Suprapubic skin (tissue), 4 donors: ENCODE measurements at regions not wholly inside any gene's neighbourhood (a gene's known extent, or its start where the extent isn't known, plus 50 kb on each side); places are given as distances from the start of the nearest gene placed in this dataset.
"Not testable (repeated sequence)": the region's sequence is repeated elsewhere in the genome, so short reads cannot be mapped to it uniquely, and the experiment has no call there.

Source experiments
- DNase-seq, 2 donors: peaks; one replicate each; pipeline ENCODE4 v3.0.0-alpha.2; 2019; ENCODE audit warnings: low spot score in 2 of 2
- H3K27ac ChIP-seq: fragments of 200-600 bp; sonication (generic); one replicate; pipeline ENCODE4 v1.5.1; 2019
- H3K27me3 ChIP-seq: fragments of 200-600 bp; sonication (generic); one replicate; pipeline ENCODE4 v1.5.1; 2019
- H3K36me3 ChIP-seq: fragments of 200-600 bp; sonication (generic); one replicate; pipeline ENCODE4 v1.5.1; 2019
- H3K4me1 ChIP-seq: fragments of 200-600 bp; sonication (generic); one replicate; pipeline ENCODE4 v1.5.1; 2019
- H3K4me3 ChIP-seq: fragments of 200-600 bp; sonication (generic); one replicate; pipeline ENCODE4 v1.5.1; 2019; ENCODE audit warnings: mild to moderate bottlenecking
- H3K9me3 ChIP-seq: fragments of 200-600 bp; sonication (generic); one replicate; pipeline ENCODE4 v1.5.1; 2019
- EP300 ChIP-seq: sonication (generic); formaldehyde crosslinking; IDR thresholded peaks from one replicate; pipeline ENCODE4 v1.6.1; 2017; ENCODE audit warnings: antibody characterized with exemption
- POLR2A ChIP-seq, 2 donors: fragments of 450-650 bp; IDR thresholded peaks; one replicate each; pipeline ENCODE4 v1.6.1; 2017; ENCODE audit warnings: antibody characterized with exemption in 2 of 2, mild to moderate bottlenecking in 2 of 2, moderate library complexity in 2 of 2
- POLR2AphosphoS5 ChIP-seq, 3 donors: sonication (generic); formaldehyde crosslinking; IDR thresholded peaks; one replicate each; pipeline ENCODE4 v1.6.1; 2017; ENCODE audit warnings: antibody characterized with exemption in 3 of 3
- WGBS: methylation state at CpG from one replicate; pipeline ENCODE4 v1.1.5; 2018; 5-methylcytosine and 5-hydroxymethylcytosine counted together
- TF ChIP-seq, protein P1 (sequence below), 2 donors: fragments of 200-600 bp in 1 of 2; fragments of 450-650 bp in 1 of 2; sonication (generic) in 1 of 2; IDR thresholded peaks; one replicate each; pipeline ENCODE4 v1.5.1; 2016 to 2019; ENCODE audit warnings: antibody characterized with exemption in 2 of 2, mild to moderate bottlenecking in 1 of 2, moderate library complexity in 1 of 2

DNA sequence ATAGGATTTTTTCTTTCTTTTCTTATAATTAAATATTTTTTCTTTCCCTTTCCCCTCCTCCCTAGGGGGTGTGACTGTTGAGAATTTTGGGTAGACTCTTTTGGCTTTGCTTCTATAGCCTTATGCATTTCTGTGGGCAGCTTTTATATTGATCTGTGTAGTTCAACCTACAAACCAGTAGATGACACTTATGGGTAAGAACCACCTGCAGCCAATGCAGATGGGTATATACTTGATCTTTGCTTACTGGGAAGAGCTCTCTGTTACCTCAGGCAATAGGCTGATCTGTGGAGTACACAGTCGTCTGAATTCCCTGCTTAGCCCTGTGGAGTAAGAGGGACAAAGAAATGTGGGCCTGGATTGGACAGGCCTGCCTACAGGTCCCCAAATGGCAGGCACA is 102.7 kb upstream of the STARD4 start:
- 53% methylated on average over 1 of the region's 1 CpG for WGBS
- TF ChIP-seq POLR2A (IDR thresholded peaks at IDR 0.05) (no peak), EP300 (no peak), POLR2AphosphoS5 (IDR thresholded peaks at IDR 0.05) (no peak)
- TF ChIP-seq, protein P1, sequence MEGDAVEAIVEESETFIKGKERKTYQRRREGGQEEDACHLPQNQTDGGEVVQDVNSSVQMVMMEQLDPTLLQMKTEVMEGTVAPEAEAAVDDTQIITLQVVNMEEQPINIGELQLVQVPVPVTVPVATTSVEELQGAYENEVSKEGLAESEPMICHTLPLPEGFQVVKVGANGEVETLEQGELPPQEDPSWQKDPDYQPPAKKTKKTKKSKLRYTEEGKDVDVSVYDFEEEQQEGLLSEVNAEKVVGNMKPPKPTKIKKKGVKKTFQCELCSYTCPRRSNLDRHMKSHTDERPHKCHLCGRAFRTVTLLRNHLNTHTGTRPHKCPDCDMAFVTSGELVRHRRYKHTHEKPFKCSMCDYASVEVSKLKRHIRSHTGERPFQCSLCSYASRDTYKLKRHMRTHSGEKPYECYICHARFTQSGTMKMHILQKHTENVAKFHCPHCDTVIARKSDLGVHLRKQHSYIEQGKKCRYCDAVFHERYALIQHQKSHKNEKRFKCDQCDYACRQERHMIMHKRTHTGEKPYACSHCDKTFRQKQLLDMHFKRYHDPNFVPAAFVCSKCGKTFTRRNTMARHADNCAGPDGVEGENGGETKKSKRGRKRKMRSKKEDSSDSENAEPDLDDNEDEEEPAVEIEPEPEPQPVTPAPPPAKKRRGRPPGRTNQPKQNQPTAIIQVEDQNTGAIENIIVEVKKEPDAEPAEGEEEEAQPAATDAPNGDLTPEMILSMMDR (IDR thresholded peaks at IDR 0.05), result no peak

DNA sequence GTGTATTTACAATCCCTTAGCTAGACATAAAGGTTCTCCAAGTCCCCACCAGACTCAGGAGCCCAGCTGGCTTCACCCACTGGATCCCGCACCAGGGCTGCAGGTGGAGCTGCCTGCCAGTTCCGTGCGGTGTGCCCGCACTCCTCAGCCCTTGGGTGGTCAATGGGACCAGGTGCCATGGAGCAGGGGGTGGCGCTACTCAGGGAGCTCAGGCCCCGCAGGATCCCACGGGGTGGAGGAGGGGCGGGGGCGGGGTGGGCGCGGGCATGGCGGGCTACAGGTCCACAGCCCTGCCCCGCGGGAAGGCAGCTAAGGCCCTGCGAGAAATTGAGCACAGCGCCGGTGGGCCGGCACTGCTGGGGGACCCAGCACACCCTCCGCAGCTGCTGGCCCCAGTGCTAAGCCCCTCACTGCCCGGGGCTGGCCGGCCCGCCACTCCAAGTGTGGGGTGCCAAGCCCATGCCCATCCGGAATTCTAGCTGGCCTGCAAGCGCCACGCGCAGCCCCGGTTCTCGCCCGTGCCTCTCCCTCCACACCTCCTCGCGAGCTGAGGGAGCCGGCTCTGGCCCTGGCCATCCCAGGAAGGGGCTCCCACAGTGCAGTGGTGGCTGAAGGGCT is 99.8 kb upstream of the STARD4 start:
- not testable (repeated sequence) for H3K4me3 ChIP-seq, H3K36me3 ChIP-seq, H3K27me3 ChIP-seq, H3K4me1 ChIP-seq, H3K9me3 ChIP-seq, H3K27ac ChIP-seq, DNase-seq
- 92% methylated on average over 29 of the region's 32 CpGs for WGBS

More for the DNA sequence above, 102.7 kb upstream of the STARD4 start:
- Histone ChIP-seq H3K27me3 (no peaks in the 10 kb centered on the region), H3K4me1 (no peaks in the 10 kb centered on the region), H3K9me3 (no peaks in the 10 kb centered on the region), H3K4me3 (no peak overlapping the region), H3K36me3 (no peaks in the 10 kb centered on the region), H3K27ac (no peak overlapping the region)
- no peak for DNase-seq

DNA sequence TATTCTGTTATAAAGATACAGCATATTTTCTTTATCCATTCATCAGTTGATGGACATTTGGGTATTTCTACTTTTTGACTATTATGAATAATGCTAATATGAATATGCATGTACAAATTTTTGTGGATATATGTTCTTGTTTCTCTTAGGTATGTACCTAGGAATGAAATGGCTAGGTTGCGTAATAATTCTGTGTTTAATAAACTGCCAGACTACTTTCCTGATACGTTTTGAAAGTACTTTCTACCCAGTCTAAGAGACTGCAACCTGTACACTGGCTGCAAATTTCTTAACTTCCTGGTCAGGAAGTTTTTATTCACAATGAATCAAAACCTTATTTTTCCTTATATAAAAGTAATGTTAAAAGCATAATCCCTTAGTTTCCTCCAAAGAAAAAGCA is 93.9 kb upstream of the STARD4 start:
- Histone ChIP-seq H3K27ac (no peak overlapping the region), H3K36me3 (no peaks in the 10 kb centered on the region), H3K27me3 (no peaks in the 10 kb centered on the region), H3K4me3 (no peak overlapping the region), H3K9me3 (no peaks in the 10 kb centered on the region), H3K4me1 (no peaks in the 10 kb centered on the region)
- no peak for DNase-seq
- WGBS, result 63% methylated on average over 2 of the region's 2 CpGs
- no peak for TF ChIP-seq POLR2A (IDR thresholded peaks at IDR 0.05)
- TF ChIP-seq, protein P1 (IDR thresholded peaks at IDR 0.05), result no peak
- no peak for TF ChIP-seq POLR2AphosphoS5 (IDR thresholded peaks at IDR 0.05)
- no peak for TF ChIP-seq EP300

DNA sequence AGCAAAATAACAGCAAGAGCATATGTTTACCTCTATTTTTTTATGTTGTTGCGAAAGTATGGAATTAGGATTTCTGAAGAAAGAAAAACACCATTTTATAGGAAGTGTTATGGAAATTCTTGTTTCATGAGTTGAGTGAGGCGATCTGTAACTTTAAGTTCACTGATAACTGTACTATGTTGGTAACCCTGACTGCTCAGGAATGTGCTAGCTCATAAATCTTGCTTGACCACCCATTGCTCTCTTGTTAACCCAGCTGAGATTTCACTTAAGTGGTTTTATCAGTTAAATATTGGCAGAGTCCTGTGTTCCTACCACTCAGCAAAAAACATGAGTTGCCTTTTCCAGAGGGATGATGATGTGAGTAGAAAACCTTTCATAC is 91.1 kb upstream of the STARD4 start:
- TF ChIP-seq EP300, result no peak
- TF ChIP-seq POLR2A (IDR thresholded peaks at IDR 0.05), result no peak
- no peak for DNase-seq

DNA sequence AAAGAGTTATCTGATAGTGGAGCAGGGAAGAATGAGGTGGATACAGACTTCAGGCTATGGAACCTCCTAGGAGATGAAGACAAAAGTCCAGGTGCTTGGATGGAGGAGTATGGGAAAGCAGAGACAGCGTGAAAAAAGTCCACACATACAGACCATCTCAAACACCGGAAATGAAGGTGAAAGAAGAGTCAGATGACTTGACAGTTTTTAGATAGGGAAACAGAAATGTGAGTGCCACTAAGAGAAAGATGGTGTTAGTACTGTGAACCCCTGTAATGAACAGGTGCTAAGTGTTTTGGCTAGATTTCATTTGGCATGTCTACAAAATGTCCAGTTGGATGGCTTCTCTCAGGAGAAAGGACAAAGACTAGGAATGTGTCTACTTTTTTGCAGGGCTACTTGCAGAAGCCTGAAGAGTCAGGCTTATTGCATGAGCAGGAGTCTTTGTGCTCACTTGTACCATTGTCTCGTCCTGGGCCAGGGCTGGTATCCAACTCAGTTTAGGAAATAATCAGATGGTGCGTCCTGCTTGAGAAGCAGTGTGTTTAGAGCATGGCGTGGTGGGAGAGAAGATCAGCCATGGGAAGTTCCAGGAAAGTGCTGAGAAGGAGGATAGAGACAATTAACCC is 90.6 kb upstream of the STARD4 start:
- no peaks in the 10 kb centered on the region for H3K4me1 ChIP-seq
- no peaks in the 10 kb centered on the region for H3K36me3 ChIP-seq
- TF ChIP-seq POLR2A (IDR thresholded peaks at IDR 0.05), result no peak
- TF ChIP-seq EP300, result no peak
- no peak for TF ChIP-seq POLR2AphosphoS5 (IDR thresholded peaks at IDR 0.05)
- TF ChIP-seq, protein P1 (IDR thresholded peaks at IDR 0.05), result no peak
- no peaks in the 10 kb centered on the region for H3K27me3 ChIP-seq
- DNase-seq, result no peak
- H3K9me3 ChIP-seq, result no peaks in the 10 kb centered on the region
- 87% methylated on average over 5 of the region's 5 CpGs for WGBS
- no peak overlapping the region for H3K4me3 ChIP-seq
- no peak overlapping the region for H3K27ac ChIP-seq

More for the DNA sequence above, 91.1 kb upstream of the STARD4 start:
- Histone ChIP-seq H3K27ac (no peak overlapping the region), H3K36me3 (no peaks in the 10 kb centered on the region), H3K9me3 (no peaks in the 10 kb centered on the region), H3K4me3 (no peak overlapping the region), H3K27me3 (no peaks in the 10 kb centered on the region), H3K4me1 (no peaks in the 10 kb centered on the region)
- WGBS, result 97% methylated on average over 2 of the region's 2 CpGs

DNA sequence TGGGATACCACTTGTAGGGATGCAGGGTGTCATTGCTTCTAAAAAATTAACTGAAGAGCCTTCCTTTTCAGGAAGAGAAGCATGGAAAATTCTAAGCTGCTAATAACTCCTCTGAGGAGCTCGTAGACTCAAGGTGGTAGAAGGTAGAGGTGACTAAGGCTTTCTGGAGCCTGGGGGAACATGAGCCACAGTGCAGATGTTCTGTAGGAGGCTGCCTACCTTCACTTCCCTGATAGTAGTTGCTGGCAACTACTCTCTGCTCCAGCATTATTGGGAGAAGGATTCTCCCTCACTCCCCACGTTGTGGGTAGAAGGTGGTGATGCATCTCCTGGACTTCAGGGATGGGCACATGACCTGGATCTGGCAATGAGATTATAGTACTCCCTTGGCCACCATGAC is 86.7 kb upstream of the STARD4 start:
- TF ChIP-seq POLR2AphosphoS5 (IDR thresholded peaks at IDR 0.05), result no peak
- H3K36me3 ChIP-seq, result no peaks in the 10 kb centered on the region
- H3K4me1 ChIP-seq, result no peaks in the 10 kb centered on the region
- 67% methylated on average over 2 of the region's 2 CpGs for WGBS
- H3K27me3 ChIP-seq, result no peaks in the 10 kb centered on the region
- DNase-seq, result no peak
- H3K9me3 ChIP-seq, result no peaks in the 10 kb centered on the region
- no peak overlapping the region for H3K4me3 ChIP-seq
- no peak overlapping the region for H3K27ac ChIP-seq

DNA sequence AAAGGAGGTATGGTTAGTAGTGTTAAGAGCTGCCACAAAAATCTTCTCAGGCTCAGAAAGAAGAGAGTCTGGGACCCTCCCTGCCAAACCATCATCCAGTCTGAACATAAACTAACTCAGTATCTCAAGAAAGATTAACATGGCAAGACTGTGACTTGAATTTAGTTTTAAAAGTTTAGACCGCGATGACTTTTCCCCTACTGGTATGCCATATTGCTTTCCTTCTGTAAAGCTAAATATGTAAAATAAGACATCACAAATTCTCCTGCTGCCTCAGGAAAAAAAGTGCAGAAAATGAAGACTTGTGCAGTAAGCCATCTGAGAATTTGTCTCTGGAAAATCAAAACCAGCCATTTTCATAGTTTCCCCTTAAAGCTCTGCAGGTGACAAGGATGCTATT is 85.2 kb upstream of the STARD4 start:
- Histone ChIP-seq H3K9me3 (no peaks in the 10 kb centered on the region), H3K4me3 (no peak overlapping the region), H3K4me1 (no peaks in the 10 kb centered on the region), H3K27ac (no peak overlapping the region), H3K27me3 (no peaks in the 10 kb centered on the region), H3K36me3 (no peaks in the 10 kb centered on the region)
- TF ChIP-seq POLR2AphosphoS5 (IDR thresholded peaks at IDR 0.05) (no peak), POLR2A (IDR thresholded peaks at IDR 0.05) (no peak)
- TF ChIP-seq, protein P1 (IDR thresholded peaks at IDR 0.05), result no peak
- 92% methylated on average over 2 of the region's 2 CpGs for WGBS
- DNase-seq, result no peak
